ENCODE measurements at regions not wholly inside any gene's neighbourhood (a gene's known extent, or its start where the extent isn't known, plus 50 kb on each side); places are given as distances from the start of the nearest gene placed in this dataset.

GRCh38 chr3:196131921-196132320 lies 50.0 kb upstream of the TFRC start:
- Mint-ChIP-seq H3K9me3 (no peaks in the 10 kb centered on the region), H3K4me1 (peaks cover 11 to 16% of the 10 kb centered on the region in 2 donors), H3K27me3 (ENCODE audit: low read depth in 2 of 2) (no peaks in the 10 kb centered on the region), H3K36me3 (no peaks in the 10 kb centered on the region), H3K4me3 (no peak overlapping the region), H3K27ac (no peak overlapping the region)
- Histone ChIP-seq H3K27me3 (ENCODE audit: control insufficient read depth, insufficient read depth, low read length) (no peaks in the 10 kb centered on the region), H3K4me3 (ENCODE audit: low read length) (no peak overlapping the region), H3K36me3 (ENCODE audit: control insufficient read depth, insufficient read depth, low read length) (no peaks in the 10 kb centered on the region), H3K4me1 (ENCODE audit: control insufficient read depth, insufficient read depth, low read length) (peaks cover 16% of the 10 kb centered on the region), H3K27ac (ENCODE audit: low read length) (no peak overlapping the region), H3K9me3 (ENCODE audit: control insufficient read depth, insufficient read depth, low read length) (no peaks in the 10 kb centered on the region)
- ATAC-seq (no peak), DNase-seq (no peak)
- intact Hi-C loops (cut with micrococcal nuclease) = no loop called here
- WGBS (ENCODE audit: insufficient coverage) = 95% methylated on average over 13 of the region's 13 CpGs
- TF ChIP-seq CTCF (IDR thresholded peaks at IDR 0.05) = no peak
